H9 (cell line): ENCODE measurements at regions not wholly inside any gene's neighbourhood (a gene's known extent, or its start where the extent isn't known, plus 50 kb on each side); places are given as distances from the start of the nearest gene placed in this dataset.

ENCODE experiments used
- DNase-seq: peaks from one replicate; pipeline ENCODE4 v3.0.0-alpha.2; 2017
- H2AFZ ChIP-seq: one replicate; pipeline ENCODE4 v1.6.1; 2013; ENCODE audit warnings: mild to moderate bottlenecking, low read length, control low read depth, moderate library complexity
- H2AK5ac ChIP-seq: 2 replicates; pipeline ENCODE4 v1.6.1; 2013; ENCODE audit warnings: low read length, control low read depth, mixed read lengths; ENCODE audit not compliant: insufficient read length
- H2BK120ac ChIP-seq: one replicate; pipeline ENCODE4 v1.6.1; 2013; ENCODE audit warnings: low read depth, mild to moderate bottlenecking, low read length, control low read depth, inconsistent platforms; ENCODE audit not compliant: poor library complexity, severe bottlenecking
- H2BK12ac ChIP-seq: 2 replicates; pipeline ENCODE4 v1.6.1; 2013; ENCODE audit warnings: low read length, control low read depth, mixed read lengths, low read depth; ENCODE audit not compliant: insufficient read length
- H2BK15ac ChIP-seq: 2 replicates; pipeline ENCODE4 v1.6.1; 2013; ENCODE audit warnings: low read depth, low read length, control low read depth
- H2BK20ac ChIP-seq: one replicate; pipeline ENCODE4 v1.6.1; 2013; ENCODE audit warnings: low read depth, mild to moderate bottlenecking, low read length, control low read depth, inconsistent platforms; ENCODE audit not compliant: poor library complexity, severe bottlenecking
- H2BK5ac ChIP-seq: 2 replicates; pipeline ENCODE4 v1.6.1; 2013; ENCODE audit warnings: low read length, control low read depth, mixed read lengths; ENCODE audit not compliant: insufficient read length
- H3K14ac ChIP-seq: 2 replicates; pipeline ENCODE4 v1.6.1; 2013; ENCODE audit warnings: low read length, control low read depth; ENCODE audit not compliant: insufficient read depth
- H3K18ac ChIP-seq: 2 replicates; pipeline ENCODE4 v1.6.1; 2013; ENCODE audit warnings: low read depth, mild to moderate bottlenecking, mixed read lengths, low read length, control low read depth; ENCODE audit not compliant: insufficient read length
- H3K23ac ChIP-seq: 2 replicates; pipeline ENCODE4 v1.6.1; 2013; ENCODE audit warnings: low read length, control low read depth, mixed read lengths, low read depth; ENCODE audit not compliant: insufficient read length
- H3K23me2 ChIP-seq: 2 replicates; pipeline ENCODE4 v1.6.1; 2013; ENCODE audit warnings: low read depth, mild to moderate bottlenecking, mixed read lengths, low read length, control low read depth; ENCODE audit not compliant: insufficient read length, poor library complexity, severe bottlenecking
- H3K27ac ChIP-seq: 2 replicates; pipeline ENCODE4 v1.5.1; 2013; ENCODE audit warnings: low read length, control low read depth, mixed read lengths, low read depth; ENCODE audit not compliant: insufficient read length
- H3K27me3 ChIP-seq: 2 replicates; pipeline ENCODE4 v1.6.1; 2013; ENCODE audit warnings: low read length, control low read depth, inconsistent platforms; ENCODE audit not compliant: insufficient read depth
- H3K4ac ChIP-seq: 2 replicates; pipeline ENCODE4 v1.6.1; 2013; ENCODE audit warnings: low read depth, mild to moderate bottlenecking, control low read depth, inconsistent platforms, low read length, moderate library complexity
- H3K4me1 ChIP-seq: 2 replicates; pipeline ENCODE4 v1.6.1; 2013; ENCODE audit warnings: low read length, control low read depth, inconsistent platforms; ENCODE audit not compliant: insufficient read depth
- H3K4me2 ChIP-seq: 2 replicates; pipeline ENCODE4 v1.6.1; 2013; ENCODE audit warnings: low read length, control low read depth, mixed read lengths; ENCODE audit not compliant: insufficient read length, insufficient read depth
- H3K56ac ChIP-seq: 2 replicates; pipeline ENCODE4 v1.6.1; 2013; ENCODE audit warnings: low read depth, mild to moderate bottlenecking, mixed read lengths, low read length, control low read depth; ENCODE audit not compliant: insufficient read length
- H3K79me1 ChIP-seq: 2 replicates; pipeline ENCODE4 v1.6.1; 2013; ENCODE audit warnings: low read depth, mild to moderate bottlenecking, moderate library complexity, low read length, control low read depth, inconsistent platforms; ENCODE audit not compliant: insufficient read depth, poor library complexity, severe bottlenecking
- H3K79me2 ChIP-seq: 2 replicates; pipeline ENCODE4 v1.6.1; 2013; ENCODE audit warnings: low read length, control low read depth, inconsistent platforms; ENCODE audit not compliant: insufficient read depth
- H3K9ac ChIP-seq: 2 replicates; pipeline ENCODE4 v1.6.1; 2013; ENCODE audit warnings: low read length, control low read depth, mixed read lengths; ENCODE audit not compliant: insufficient read length; ENCODE audit errors: extremely low read depth
- H3K9me3 ChIP-seq: one replicate; pipeline ENCODE4 v1.6.1; 2013; ENCODE audit warnings: low read depth, low read length, inconsistent platforms; ENCODE audit not compliant: control insufficient read depth
- H3T11ph ChIP-seq: one replicate; pipeline ENCODE4 v1.6.1; 2013; ENCODE audit warnings: mild to moderate bottlenecking, low read length, control low read depth, inconsistent platforms
- H4K20me1 ChIP-seq: one replicate; pipeline ENCODE4 v1.6.1; 2013; ENCODE audit not compliant: control insufficient read depth, insufficient read length, insufficient read depth
- H4K5ac ChIP-seq: 2 replicates; pipeline ENCODE4 v1.6.1; 2013; ENCODE audit warnings: low read depth, mild to moderate bottlenecking, mixed read lengths, low read length, control low read depth; ENCODE audit not compliant: insufficient read length
- H4K8ac ChIP-seq: replicated peaks from 2 replicates; pipeline ENCODE4 v1.6.1; 2013; ENCODE audit warnings: low read length, control low read depth, mixed read lengths, low read depth; ENCODE audit not compliant: insufficient read length
- H4K91ac ChIP-seq: 2 replicates; pipeline ENCODE4 v1.6.1; 2013; ENCODE audit warnings: low read depth, mild to moderate bottlenecking, moderate library complexity, mixed read lengths, low read length, control low read depth; ENCODE audit not compliant: insufficient read length
- H3K27ac Mint-ChIP-seq, 3 experiments: 2 replicates in 2 of 3; 3 replicates in 1 of 3; pipeline ENCODE4 v1.8.0; 2020 to 2021; ENCODE audit warnings: mixed read lengths in 3 of 3, mild to moderate bottlenecking in 1 of 3, moderate library complexity in 1 of 3
- H3K27me3 Mint-ChIP-seq: 2 replicates; pipeline ENCODE4 v1.8.0; 2021; ENCODE audit warnings: low read depth, mild to moderate bottlenecking, moderate library complexity, mixed read lengths
- H3K36me3 Mint-ChIP-seq, 3 experiments: 2 replicates in 2 of 3; 3 replicates in 1 of 3; pipeline ENCODE4 v1.8.0; 2020 to 2021; ENCODE audit warnings: low read depth in 3 of 3, mixed read lengths in 3 of 3; ENCODE audit not compliant: insufficient read depth in 1 of 3
- H3K4me1 Mint-ChIP-seq, 2 experiments: 2 replicates each; pipeline ENCODE4 v1.8.0; 2020; ENCODE audit warnings: mixed read lengths in 2 of 2
- H3K4me3 Mint-ChIP-seq, 2 experiments: 2 replicates in 1 of 2; 3 replicates in 1 of 2; pipeline ENCODE4 v1.8.0; 2020 to 2021; ENCODE audit warnings: mild to moderate bottlenecking in 2 of 2, mixed read lengths in 2 of 2, moderate library complexity in 1 of 2
- H3K9me3 Mint-ChIP-seq, 2 experiments: 2 replicates in 1 of 2; 3 replicates in 1 of 2; pipeline ENCODE4 v1.8.0; 2020; ENCODE audit warnings: mild to moderate bottlenecking in 2 of 2, mixed read lengths in 2 of 2, moderate library complexity in 1 of 2
- CTCF ChIP-seq: fragments of 200-600 bp; sonication (generic); conservative IDR thresholded peaks from 3 replicates; pipeline ENCODE4 v1.8.0; 2021; ENCODE audit warnings: antibody characterized with exemption, mild to moderate bottlenecking
- WGBS: extraction: QIAGEN DNeasy Blood & Tissue Kit; methylation state at CpG from one replicate; pipeline ENCODE4 v1.1.7; 2013; ENCODE audit warnings: missing lambda C conversion rate, low lambda C conversion rate, mixed read lengths; ENCODE audit not compliant: insufficient read length; ENCODE audit errors: extremely low coverage; 5-methylcytosine and 5-hydroxymethylcytosine counted together

- Mint-ChIP-seq H3K27me3 (no peaks in the 10 kb centered on the region), H3K9me3 (peaks cover 12 to 24% of the 10 kb centered on the region in 2 experiments), H3K36me3 (peaks cover 2 to 8% (median 6%) of the 10 kb centered on the region in 3 experiments; a peak in 3 of 7 replicates), H3K4me1 (no peaks in the 10 kb centered on the region), H3K4me3 (no peak overlapping the region), H3K27ac (no peak overlapping the region)
- no peak for DNase-seq
- TF ChIP-seq CTCF, result no peak
- Histone ChIP-seq H3K14ac (no peak overlapping the region), H4K8ac (no peak overlapping the region), H2AK5ac (no peak overlapping the region), H2BK15ac (no peak overlapping the region), H2BK12ac (no peak overlapping the region), H2BK120ac (no peak overlapping the region), H3K79me1 (no peaks in the 10 kb centered on the region), H3K4me2 (no peak overlapping the region), H3K27ac (no peak overlapping the region), H4K20me1 (no peaks in the 10 kb centered on the region), H2BK20ac (no peak overlapping the region), H2BK5ac (no peak overlapping the region), H3K4ac (no peak overlapping the region), H3K18ac (no peak overlapping the region), H4K5ac (no peak overlapping the region), H2AFZ (no peak overlapping the region), H3K27me3 (no peaks in the 10 kb centered on the region), H3K9me3 (no peaks in the 10 kb centered on the region), H3K23ac (no peak overlapping the region), H3K9ac (no peak overlapping the region), H3K56ac (no peak overlapping the region), H3K23me2 (no peaks in the 10 kb centered on the region), H3K79me2 (no peaks in the 10 kb centered on the region), H3T11ph (no peak overlapping the region), H4K91ac (no peak overlapping the region), H3K4me1 (no peaks in the 10 kb centered on the region)
- WGBS, result no CpG with 5 or more reads among the region's 34 CpGs
Observed at GRCh38 chr9:84408416-84408815, 67.9 kb upstream of the SLC28A3 start.
